ENCODE measurements at regions not wholly inside any gene's neighbourhood (a gene's known extent, or its start where the extent isn't known, plus 50 kb on each side); places are given as distances from the start of the nearest gene placed in this dataset.

- no peak for TF ChIP-seq CTCF (IDR thresholded peaks at IDR 0.05)
- no peak for TF ChIP-seq POLR2A (IDR thresholded peaks at IDR 0.05)
Measured at GRCh38 chr7:17121671-17122070, 176.8 kb upstream of the AHR start.
